Epidermal melanocyte (primary cell): ENCODE measurements at regions not wholly inside any gene's neighbourhood (a gene's known extent, or its start where the extent isn't known, plus 50 kb on each side); places are given as distances from the start of the nearest gene placed in this dataset.

ENCODE experiments used
- DNase-seq: peaks from one replicate; pipeline ENCODE4 v3.0.0; 2011; ENCODE audit warnings: low spot score; ENCODE audit not compliant: insufficient read length

GRCh38 chr6:37556881-37557644 is 57.4 kb upstream of the CCDC167 start:
- DNase-seq = no peak

GRCh38 chr6:37555040-37555781 is 55.5 kb upstream of the CCDC167 start:
- DNase-seq = no peak

GRCh38 chr6:37554480-37554819 is 54.8 kb upstream of the CCDC167 start:
- no peak for DNase-seq

GRCh38 chr6:37552267-37552666 is 52.6 kb upstream of the CCDC167 start:
- no peak for DNase-seq

- DNase-seq = no peak
Measured at GRCh38 chr6:37551867-37552266, 52.2 kb upstream of the CCDC167 start.

GRCh38 chr6:37551446-37551845 is 51.8 kb upstream of the CCDC167 start:
- DNase-seq = no peak

- no peak for DNase-seq
Measured at GRCh38 chr6:37551002-37551401, 51.3 kb upstream of the CCDC167 start.

- DNase-seq = no peak
Measured at GRCh38 chr6:37550191-37550831, 50.6 kb upstream of the CCDC167 start.

GRCh38 chr6:37549558-37549957 is 49.9 kb upstream of the CCDC167 start:
- no peak for DNase-seq
